Trophoblast cell (in vitro differentiated cells and primary cell): ENCODE measurements at regions not wholly inside any gene's neighbourhood (a gene's known extent, or its start where the extent isn't known, plus 50 kb on each side); places are given as distances from the start of the nearest gene placed in this dataset.

Experiments
- DNase-seq, 2 donors: peaks; one replicate each; pipeline ENCODE4 v3.0.0-alpha.2; 2016
- H2AFZ ChIP-seq: 2 replicates; pipeline ENCODE4 v1.6.1; 2013; ENCODE audit warnings: low read length, moderate library complexity, mild to moderate bottlenecking; ENCODE audit not compliant: insufficient read depth, poor library complexity
- H2AK5ac ChIP-seq: 2 replicates; pipeline ENCODE4 v1.6.1; 2013; ENCODE audit warnings: mild to moderate bottlenecking, low read length
- H2BK120ac ChIP-seq: 2 replicates; pipeline ENCODE4 v1.6.1; 2013; ENCODE audit warnings: low read length, mild to moderate bottlenecking, moderate library complexity; ENCODE audit not compliant: insufficient read depth, poor library complexity
- H2BK12ac ChIP-seq: 2 replicates; pipeline ENCODE4 v1.6.1; 2013; ENCODE audit warnings: mild to moderate bottlenecking, low read length, moderate library complexity
- H2BK5ac ChIP-seq: 2 replicates; pipeline ENCODE4 v1.6.1; 2013; ENCODE audit warnings: low read length, low read depth, moderate library complexity, mild to moderate bottlenecking; ENCODE audit not compliant: poor library complexity
- H3K14ac ChIP-seq: 2 replicates; pipeline ENCODE4 v1.6.1; 2013; ENCODE audit warnings: mild to moderate bottlenecking, low read length
- H3K18ac ChIP-seq: 2 replicates; pipeline ENCODE4 v1.6.1; 2013; ENCODE audit warnings: mild to moderate bottlenecking, low read length
- H3K23ac ChIP-seq: 2 replicates; pipeline ENCODE4 v1.6.1; 2013; ENCODE audit warnings: low read length
- H3K27ac ChIP-seq: 2 replicates; pipeline ENCODE4 v1.5.1; 2013; ENCODE audit warnings: low read depth, mild to moderate bottlenecking, inconsistent platforms, low read length, moderate library complexity
- H3K27me3 ChIP-seq: 2 replicates; pipeline ENCODE4 v1.6.1; 2013; ENCODE audit warnings: inconsistent platforms, mild to moderate bottlenecking, low read length, moderate library complexity; ENCODE audit not compliant: insufficient read depth
- H3K36me3 ChIP-seq, 2 experiments: 1 replicate in 1 of 2; 2 replicates in 1 of 2; pipeline ENCODE4 v1.6.1; 2013; ENCODE audit warnings: low read length in 2 of 2, mild to moderate bottlenecking in 2 of 2, moderate library complexity in 1 of 2; ENCODE audit not compliant: insufficient read depth in 2 of 2, control insufficient read depth in 1 of 2
- H3K4ac ChIP-seq: 2 replicates; pipeline ENCODE4 v1.6.1; 2013; ENCODE audit warnings: low read depth, mild to moderate bottlenecking, low read length, moderate library complexity
- H3K4me1 ChIP-seq, 2 experiments: 1 replicate in 1 of 2; 2 replicates in 1 of 2; pipeline ENCODE4 v1.6.1; 2013; ENCODE audit warnings: low read length in 2 of 2, mild to moderate bottlenecking in 2 of 2, moderate library complexity in 1 of 2; ENCODE audit not compliant: insufficient read depth in 2 of 2, control insufficient read depth in 1 of 2
- H3K4me2 ChIP-seq: 2 replicates; pipeline ENCODE4 v1.6.1; 2013; ENCODE audit warnings: inconsistent platforms, mild to moderate bottlenecking, low read length, moderate library complexity
- H3K4me3 ChIP-seq: 2 replicates; pipeline ENCODE4 v1.5.1; 2013; ENCODE audit warnings: mild to moderate bottlenecking, low read depth, low read length, inconsistent platforms
- H3K79me1 ChIP-seq: one replicate; pipeline ENCODE4 v1.6.1; 2013; ENCODE audit warnings: low read length
- H3K79me2 ChIP-seq: 2 replicates; pipeline ENCODE4 v1.6.1; 2013; ENCODE audit warnings: low read length, mild to moderate bottlenecking; ENCODE audit not compliant: control insufficient read depth, insufficient read depth, poor library complexity
- H3K9ac ChIP-seq: 2 replicates; pipeline ENCODE4 v1.6.1; 2013; ENCODE audit warnings: mild to moderate bottlenecking, low read length
- H3K9me3 ChIP-seq: 2 replicates; pipeline ENCODE4 v1.6.1; 2013; ENCODE audit warnings: low read depth, mild to moderate bottlenecking, control low read depth, inconsistent platforms, low read length; ENCODE audit not compliant: insufficient read depth
- H4K12ac ChIP-seq: 2 replicates; pipeline ENCODE4 v1.6.1; 2013; ENCODE audit warnings: low read depth, mild to moderate bottlenecking, low read length, moderate library complexity
- H4K8ac ChIP-seq: 2 replicates; pipeline ENCODE4 v1.6.1; 2013; ENCODE audit warnings: low read depth, mild to moderate bottlenecking, low read length, moderate library complexity
- H4K91ac ChIP-seq: one replicate; pipeline ENCODE4 v1.6.1; 2013; ENCODE audit warnings: low read depth, mild to moderate bottlenecking, low read length, moderate library complexity
- WGBS: extraction: QIAGEN DNeasy Blood & Tissue Kit; methylation state at CpG from one replicate; pipeline ENCODE4 v1.1.7; 2013; ENCODE audit warnings: missing lambda C conversion rate; ENCODE audit not compliant: insufficient read length, insufficient coverage; ENCODE audit errors: extremely low coverage; 5-methylcytosine and 5-hydroxymethylcytosine counted together

GRCh38 chr4:125447551-125448290 lies 133.0 kb downstream of the FAT4 start:
- Histone ChIP-seq H3K27me3 (no peaks in the 10 kb centered on the region), H3K79me1 (no peaks in the 10 kb centered on the region), H3K9me3 (no peaks in the 10 kb centered on the region), H3K79me2 (no peaks in the 10 kb centered on the region), H2BK12ac (no peak overlapping the region), H4K91ac (no peak overlapping the region), H3K9ac (no peak overlapping the region), H3K4me2 (no peak overlapping the region), H3K4me3 (no peak overlapping the region), H2AFZ (no peak overlapping the region), H3K4me1 (no peaks in the 10 kb centered on the region), H3K14ac (no peak overlapping the region), H4K8ac (no peak overlapping the region), H2AK5ac (no peak overlapping the region), H3K23ac (no peak overlapping the region), H3K18ac (no peak overlapping the region), H2BK120ac (no peak overlapping the region), H3K4ac (no peak overlapping the region), H3K36me3 (no peaks in the 10 kb centered on the region), H2BK5ac (no peak overlapping the region), H4K12ac (no peak overlapping the region), H3K27ac (no peak overlapping the region)
- no CpG with 5 or more reads among the region's 6 CpGs for WGBS
- DNase-seq, result no peak

- H4K91ac ChIP-seq, result no peak overlapping the region
- H3K79me2 ChIP-seq, result no peaks in the 10 kb centered on the region
- H3K4me3 ChIP-seq, result no peak overlapping the region
- H3K23ac ChIP-seq, result no peak overlapping the region
- H3K4me2 ChIP-seq, result no peak overlapping the region
- H4K12ac ChIP-seq, result no peak overlapping the region
- no peaks in the 10 kb centered on the region for H3K36me3 ChIP-seq
- WGBS, result no CpG with 5 or more reads among the region's 3 CpGs
- no peaks in the 10 kb centered on the region for H3K9me3 ChIP-seq
- H4K8ac ChIP-seq, result no peak overlapping the region
- H2BK120ac ChIP-seq, result no peak overlapping the region
- no peaks in the 10 kb centered on the region for H3K79me1 ChIP-seq
- no peak overlapping the region for H3K9ac ChIP-seq
- no peaks in the 10 kb centered on the region for H3K27me3 ChIP-seq
- no peak overlapping the region for H3K14ac ChIP-seq
- H3K4me1 ChIP-seq, result no peaks in the 10 kb centered on the region
- H2BK12ac ChIP-seq, result no peak overlapping the region
- H2BK5ac ChIP-seq, result no peak overlapping the region
- H3K27ac ChIP-seq, result no peak overlapping the region
- no peak overlapping the region for H2AFZ ChIP-seq
- H3K18ac ChIP-seq, result no peak overlapping the region
- no peak overlapping the region for H3K4ac ChIP-seq
- H2AK5ac ChIP-seq, result no peak overlapping the region
- DNase-seq, result no peak
Measured at GRCh38 chr4:125456075-125456474, 141.3 kb downstream of the FAT4 start.

- H3K23ac ChIP-seq, result no peak overlapping the region
- H2BK5ac ChIP-seq, result no peak overlapping the region
- no peak overlapping the region for H3K27ac ChIP-seq
- no CpG with 5 or more reads among the region's 1 CpG for WGBS
- no peak overlapping the region for H4K8ac ChIP-seq
- H2AFZ ChIP-seq, result no peak overlapping the region
- no peaks in the 10 kb centered on the region for H3K9me3 ChIP-seq
- no peak overlapping the region for H3K9ac ChIP-seq
- no peak overlapping the region for H2AK5ac ChIP-seq
- DNase-seq, result no peak
- no peak overlapping the region for H4K12ac ChIP-seq
- no peak overlapping the region for H3K4ac ChIP-seq
- no peak overlapping the region for H3K18ac ChIP-seq
- H2BK12ac ChIP-seq, result no peak overlapping the region
- no peak overlapping the region for H4K91ac ChIP-seq
- H3K14ac ChIP-seq, result no peak overlapping the region
- H3K79me2 ChIP-seq, result no peaks in the 10 kb centered on the region
- no peaks in the 10 kb centered on the region for H3K27me3 ChIP-seq
- H2BK120ac ChIP-seq, result no peak overlapping the region
- no peak overlapping the region for H3K4me3 ChIP-seq
- H3K4me1 ChIP-seq, result no peaks in the 10 kb centered on the region
- no peak overlapping the region for H3K4me2 ChIP-seq
- no peaks in the 10 kb centered on the region for H3K36me3 ChIP-seq
- no peaks in the 10 kb centered on the region for H3K79me1 ChIP-seq
Measured at GRCh38 chr4:125459531-125459930, 144.8 kb downstream of the FAT4 start.

GRCh38 chr4:125461676-125462363 lies 147.1 kb downstream of the FAT4 start:
- Histone ChIP-seq H3K79me1 (no peaks in the 10 kb centered on the region), H3K4me3 (no peak overlapping the region), H3K4me1 (no peaks in the 10 kb centered on the region), H2BK120ac (no peak overlapping the region), H2BK12ac (no peak overlapping the region), H3K27me3 (no peaks in the 10 kb centered on the region), H3K4me2 (no peak overlapping the region), H3K4ac (no peak overlapping the region), H3K9me3 (no peaks in the 10 kb centered on the region), H3K23ac (no peak overlapping the region), H2AFZ (no peak overlapping the region), H4K91ac (no peak overlapping the region), H4K12ac (no peak overlapping the region), H3K36me3 (no peaks in the 10 kb centered on the region), H3K27ac (no peak overlapping the region), H3K9ac (no peak overlapping the region), H3K79me2 (no peaks in the 10 kb centered on the region), H4K8ac (no peak overlapping the region), H3K14ac (no peak overlapping the region), H3K18ac (no peak overlapping the region), H2AK5ac (no peak overlapping the region), H2BK5ac (no peak overlapping the region)
- no peak for DNase-seq
- no CpG with 5 or more reads among the region's 3 CpGs for WGBS
